ENCODE measurements at regions not wholly inside any gene's neighbourhood (a gene's known extent, or its start where the extent isn't known, plus 50 kb on each side); places are given as distances from the start of the nearest gene placed in this dataset.

DNA sequence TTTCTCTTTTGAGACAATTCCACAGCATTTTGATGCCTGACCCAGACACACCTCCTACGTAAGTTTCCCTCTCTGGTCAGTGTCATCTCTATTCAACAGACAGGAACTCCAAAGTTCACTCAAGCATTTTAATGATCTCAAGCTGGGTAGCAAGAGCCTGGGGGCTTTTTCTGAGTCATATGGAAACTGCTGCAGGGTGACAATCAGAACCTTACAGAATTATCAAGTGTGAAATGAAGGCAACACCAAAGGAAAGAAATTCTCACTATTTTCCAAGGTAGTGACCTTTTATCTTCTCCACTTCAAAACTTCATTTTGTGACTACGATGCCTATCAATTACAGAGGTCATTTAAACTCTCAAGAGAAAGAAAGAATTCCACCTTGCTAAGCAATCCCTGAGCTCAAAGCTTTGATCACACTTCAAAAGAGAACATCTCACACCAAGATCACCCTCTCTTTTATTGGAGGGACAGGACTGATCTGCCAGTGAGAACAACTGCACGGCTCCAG lies 229.0 kb upstream of the ZC3H12C start:
- DNase-seq (ENCODE audit: low read depth): peak; percentile 24

DNA sequence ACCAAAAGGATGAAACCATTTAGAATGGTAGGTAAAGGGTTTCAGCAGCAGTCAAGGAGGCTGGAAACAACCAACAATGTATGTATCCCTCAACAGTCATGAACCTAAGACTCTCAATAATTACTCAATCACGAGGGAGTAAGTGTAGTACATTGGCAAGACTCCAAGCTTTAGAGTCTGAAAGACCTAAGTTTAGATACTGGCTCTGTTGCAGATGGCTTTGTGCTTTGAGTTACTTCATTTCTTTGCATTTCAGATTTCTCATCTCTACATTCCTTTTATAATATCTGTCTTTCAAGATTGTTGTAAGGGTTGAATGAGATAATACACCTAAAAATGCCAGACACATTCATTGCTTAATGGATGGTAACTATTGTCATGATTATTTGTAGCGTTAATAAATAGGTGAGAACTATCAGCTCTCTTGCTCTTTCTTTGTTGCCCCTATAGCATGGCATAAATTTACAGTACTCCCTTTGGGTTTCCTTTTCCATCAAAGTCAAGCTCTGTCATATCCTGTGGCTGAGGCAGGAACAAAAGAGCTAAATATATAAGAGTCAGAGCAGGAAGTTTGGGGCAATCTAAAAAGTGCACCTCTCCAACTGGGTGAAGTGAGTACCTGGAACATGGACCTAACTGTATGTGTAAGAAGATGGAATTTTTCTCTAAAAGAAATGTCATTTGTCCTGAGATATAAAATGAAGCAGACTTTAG lies 228.2 kb upstream of the ZC3H12C start:
- DNase-seq (ENCODE audit: low read depth): peak; percentile 92

DNA sequence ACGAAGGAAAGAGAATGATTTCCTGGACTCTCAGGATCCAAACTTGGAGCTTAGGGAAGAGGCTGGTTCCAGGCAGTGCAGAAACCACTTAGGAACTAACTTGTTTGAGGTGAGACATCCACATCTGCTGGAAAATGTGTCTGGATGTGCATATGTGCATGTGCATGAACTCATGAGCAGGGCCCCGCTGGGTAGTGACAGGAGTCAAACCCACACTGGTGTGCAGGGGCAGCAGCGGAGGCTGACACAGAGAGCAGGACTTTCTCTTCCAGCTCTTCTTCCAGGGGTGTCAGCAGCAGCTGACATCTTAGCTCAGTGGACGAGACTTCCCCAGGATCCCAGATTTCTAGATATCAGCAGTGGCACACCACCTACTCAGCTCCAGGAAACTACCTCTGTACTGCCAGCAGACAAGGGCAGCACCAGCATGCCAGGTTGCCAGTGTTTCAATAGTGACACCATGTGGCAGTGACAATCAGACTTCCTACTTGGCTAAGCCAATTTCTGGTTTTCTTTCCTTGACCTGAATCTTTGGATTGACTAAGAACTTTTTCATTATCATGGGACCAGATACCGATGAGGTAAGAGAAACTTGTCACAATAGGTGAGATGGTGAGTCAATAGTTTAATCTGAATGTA lies 227.5 kb upstream of the ZC3H12C start:
- no peak for DNase-seq (ENCODE audit: low read depth)

DNA sequence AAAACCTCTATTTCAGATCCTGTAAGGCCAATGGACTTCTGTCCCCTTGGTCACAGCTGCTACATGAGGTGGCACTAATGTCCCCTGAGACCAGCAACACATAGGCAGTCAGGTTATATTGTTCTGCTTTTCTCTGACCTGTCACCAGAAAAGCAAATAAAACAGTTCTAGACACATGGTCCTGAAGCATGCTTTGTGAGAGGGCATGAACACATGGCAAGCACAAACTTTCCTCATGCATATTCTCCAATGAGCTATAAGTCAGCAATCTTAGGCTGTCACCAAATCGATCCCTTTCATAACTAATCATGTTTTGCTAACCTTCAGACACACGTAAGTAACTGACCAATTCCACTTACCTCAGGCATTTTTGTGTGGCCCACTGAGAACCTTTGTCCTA lies 225.4 kb upstream of the ZC3H12C start:
- DNase-seq (ENCODE audit: low read depth): no peak

DNA sequence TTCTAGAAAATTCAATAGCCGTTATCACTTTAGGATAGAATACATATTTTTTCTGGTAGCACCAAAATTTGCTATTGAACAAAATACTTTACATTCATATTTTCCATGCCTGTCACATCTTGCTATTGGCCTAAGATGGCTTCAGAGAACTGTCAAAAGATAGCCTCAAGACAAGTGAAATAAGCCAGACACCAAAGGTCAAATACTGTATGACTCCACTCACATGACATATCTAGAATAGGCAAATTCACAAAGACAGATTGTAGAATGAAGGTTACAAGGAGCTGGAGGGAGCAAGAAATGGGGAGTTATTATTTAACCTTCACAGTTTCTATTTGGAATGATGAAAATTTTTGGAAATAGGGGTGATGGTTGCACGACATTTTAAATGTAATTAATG lies 223.7 kb upstream of the ZC3H12C start:
- no peak for DNase-seq (ENCODE audit: low read depth)

DNA sequence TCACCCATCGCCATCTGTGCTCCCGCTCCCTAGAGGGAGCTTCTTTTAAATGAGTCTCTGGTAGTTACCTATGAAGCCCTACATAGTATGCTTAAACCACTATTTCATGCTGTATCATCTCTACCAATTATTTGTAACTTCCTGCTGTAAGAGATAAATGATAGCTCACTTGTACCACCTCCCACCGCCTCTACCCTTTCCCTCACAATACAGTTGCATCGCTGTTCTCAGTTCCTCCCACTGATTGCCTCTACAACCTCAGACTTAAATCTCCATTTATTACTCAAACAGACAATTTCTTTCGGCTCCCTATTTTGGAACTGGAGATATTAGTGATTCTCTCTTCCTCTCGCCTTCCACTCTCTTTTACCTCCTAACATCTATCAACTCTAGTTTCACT lies 222.9 kb upstream of the ZC3H12C start:
- no peak for DNase-seq (ENCODE audit: low read depth)

DNA sequence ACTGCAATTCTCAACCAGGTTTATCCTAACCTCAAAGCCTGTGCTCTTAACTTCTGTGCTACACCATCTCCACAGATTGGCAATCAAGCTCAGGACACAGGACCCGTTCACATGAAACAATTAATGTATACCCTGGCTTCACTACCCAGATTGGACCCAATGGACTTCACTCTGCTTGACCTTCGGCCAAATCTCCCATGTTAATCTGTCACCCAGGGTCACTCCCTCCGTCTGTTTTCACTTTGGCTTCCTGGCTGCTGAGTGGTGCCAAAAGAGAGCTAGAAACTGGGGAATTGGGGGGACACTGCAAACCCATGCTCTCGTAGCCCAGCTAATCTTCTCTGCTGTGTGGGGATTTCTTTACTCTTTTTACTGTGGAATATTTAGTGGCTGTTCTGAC lies 216.1 kb upstream of the ZC3H12C start:
- DNase-seq (ENCODE audit: low read depth): no peak

DNA sequence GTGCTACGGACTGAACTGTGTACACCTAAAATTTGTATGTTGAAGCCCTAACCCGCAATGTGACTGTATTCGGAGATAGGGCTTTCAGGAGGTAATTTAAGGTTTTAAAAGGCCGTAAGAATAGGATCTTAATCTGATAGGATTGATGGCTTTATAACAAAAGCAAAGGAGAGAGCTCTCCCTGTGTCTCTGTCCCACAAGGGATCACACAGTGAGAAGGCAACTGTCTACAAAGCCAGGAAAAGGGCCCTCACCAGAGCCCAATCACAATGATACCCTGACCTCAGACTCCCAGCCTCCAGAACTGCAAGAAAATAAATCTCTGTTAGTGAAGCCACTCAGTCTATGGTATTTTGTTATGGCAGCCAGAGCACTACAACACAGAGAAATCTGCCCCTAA lies 208.7 kb upstream of the ZC3H12C start:
- no peak for DNase-seq (ENCODE audit: low read depth)

DNA sequence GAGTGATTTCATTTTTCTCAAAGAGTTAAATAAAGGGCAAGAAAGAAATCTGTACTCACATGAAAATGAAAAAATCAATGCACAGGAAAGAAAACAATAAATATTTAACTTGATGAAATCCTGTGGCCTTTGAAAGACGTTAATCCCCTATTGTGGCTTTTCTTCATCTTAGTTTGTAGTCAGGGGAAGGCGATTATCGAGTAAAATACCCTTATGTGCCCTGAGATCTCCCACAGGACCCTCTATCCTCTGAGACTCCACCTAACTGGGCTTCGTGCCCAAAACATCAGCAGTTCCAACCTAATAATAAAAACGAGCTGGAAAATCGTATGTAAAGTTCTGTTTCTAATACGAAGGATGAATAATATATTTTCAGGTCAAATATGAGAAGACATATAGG lies 208.2 kb upstream of the ZC3H12C start:
- DNase-seq (ENCODE audit: low read depth): no peak

DNA sequence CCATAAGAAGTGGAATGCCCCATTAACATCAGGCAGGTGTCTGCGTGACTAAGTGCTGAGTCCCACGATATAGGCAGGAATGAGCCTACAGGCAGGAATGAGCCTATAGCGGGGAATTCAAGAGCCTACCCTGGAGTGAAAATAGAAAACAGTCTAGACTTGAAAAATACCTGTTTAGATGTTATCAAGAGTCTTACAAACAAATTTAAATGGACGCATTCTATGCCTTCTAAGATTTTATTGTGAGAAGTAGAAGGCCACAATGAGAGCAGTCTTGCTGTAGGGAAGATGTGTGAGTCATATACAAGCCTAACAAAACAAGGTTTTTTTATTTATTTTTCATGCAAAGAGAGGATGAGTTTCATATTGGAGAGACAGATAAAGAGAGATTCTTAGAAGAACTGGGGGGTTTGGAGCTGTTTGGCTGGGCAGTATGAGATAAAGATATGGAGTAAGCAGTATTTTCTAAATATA lies 200.8 kb upstream of the ZC3H12C start:
- peak; percentile 10 for DNase-seq (ENCODE audit: low read depth)

DNA sequence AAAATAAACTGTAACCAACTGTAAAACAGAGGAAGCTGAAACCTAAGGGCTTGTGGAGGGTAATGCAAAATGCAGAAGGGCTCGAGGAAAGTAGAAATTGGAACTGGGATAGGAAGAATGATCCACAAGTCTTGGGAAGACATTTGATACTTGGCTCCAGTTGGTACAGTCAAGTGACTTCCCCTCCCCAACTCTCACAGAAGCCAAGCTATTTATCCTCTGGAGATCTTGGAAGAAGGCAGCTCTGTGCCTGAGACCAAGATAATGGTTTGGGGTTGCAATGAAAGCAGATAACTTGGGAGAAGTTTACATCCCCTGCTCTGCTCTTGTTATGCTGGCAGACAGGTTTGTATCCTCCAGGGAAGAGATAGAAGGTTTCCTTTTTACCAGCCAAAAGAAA lies 198.9 kb upstream of the ZC3H12C start:
- DNase-seq (ENCODE audit: low read depth): no peak

DNA sequence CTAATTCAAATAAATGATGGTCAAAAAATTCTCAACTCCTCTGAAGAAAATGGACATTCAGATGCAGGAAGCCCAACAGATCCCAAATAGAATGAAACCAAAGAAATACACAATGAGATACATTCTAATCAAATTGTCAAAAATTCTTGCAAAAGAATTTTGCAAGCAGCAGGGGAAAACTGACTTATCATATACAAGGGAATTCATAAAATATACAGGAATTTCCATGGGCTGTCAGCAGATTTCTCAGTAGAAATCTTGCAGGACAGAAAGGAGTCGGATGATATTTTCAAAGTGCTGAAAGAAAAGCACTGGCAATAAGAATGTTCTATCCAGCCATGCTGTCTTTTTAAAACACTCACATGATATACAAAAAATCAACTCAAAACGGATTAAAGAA lies 194.6 kb upstream of the ZC3H12C start:
- DNase-seq (ENCODE audit: low read depth): no peak

DNA sequence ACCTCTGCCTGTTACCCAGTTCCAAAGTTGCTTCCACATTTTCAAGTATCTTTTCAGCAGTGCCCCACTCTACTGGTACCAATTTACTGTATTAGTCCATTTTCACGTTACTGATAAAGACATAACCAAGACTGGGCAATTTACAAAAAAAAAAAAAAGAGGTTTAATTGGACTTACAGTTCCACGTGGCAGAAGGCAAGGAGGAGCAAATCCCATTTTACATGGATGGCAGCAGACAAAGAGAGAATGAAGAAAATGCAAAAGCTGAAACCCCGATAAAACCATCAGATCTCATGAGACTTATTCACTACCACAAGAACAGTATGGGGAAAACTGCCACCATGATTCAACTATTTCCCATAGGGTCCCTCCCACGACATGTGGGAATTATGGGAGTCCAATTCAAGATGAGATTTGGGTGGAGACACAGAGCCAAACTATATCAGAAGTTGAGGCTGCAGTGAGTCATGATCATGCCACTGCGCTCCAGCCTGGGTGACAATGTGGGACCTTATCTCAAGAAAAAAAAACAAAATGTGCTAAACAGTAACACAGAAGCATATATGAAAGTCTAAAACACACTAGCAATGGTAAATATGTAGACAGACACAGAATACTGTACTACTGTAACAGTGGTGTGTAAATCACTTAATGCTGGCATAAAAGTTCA lies 190.3 kb upstream of the ZC3H12C start:
- DNase-seq (ENCODE audit: low read depth): no peak

DNA sequence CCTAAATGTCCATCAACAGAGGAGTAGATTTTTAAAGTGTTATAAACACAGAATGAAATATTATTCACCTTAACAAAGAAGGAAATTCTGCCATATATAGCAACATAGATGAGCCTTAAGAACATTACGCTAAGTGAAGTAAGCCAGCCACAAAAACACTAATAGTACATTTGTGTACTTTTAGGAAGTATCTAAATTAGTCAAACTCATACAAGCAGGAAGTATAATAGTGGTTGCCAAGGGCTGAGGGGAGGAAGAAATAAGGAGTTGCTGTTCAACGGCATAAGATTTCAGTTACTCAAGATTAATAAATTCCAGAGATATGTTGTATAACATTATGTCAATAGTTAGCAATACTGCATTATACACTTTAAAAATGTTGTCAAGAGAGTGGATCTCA lies 181.7 kb upstream of the ZC3H12C start:
- peak; percentile 5 for DNase-seq (ENCODE audit: low read depth)

DNA sequence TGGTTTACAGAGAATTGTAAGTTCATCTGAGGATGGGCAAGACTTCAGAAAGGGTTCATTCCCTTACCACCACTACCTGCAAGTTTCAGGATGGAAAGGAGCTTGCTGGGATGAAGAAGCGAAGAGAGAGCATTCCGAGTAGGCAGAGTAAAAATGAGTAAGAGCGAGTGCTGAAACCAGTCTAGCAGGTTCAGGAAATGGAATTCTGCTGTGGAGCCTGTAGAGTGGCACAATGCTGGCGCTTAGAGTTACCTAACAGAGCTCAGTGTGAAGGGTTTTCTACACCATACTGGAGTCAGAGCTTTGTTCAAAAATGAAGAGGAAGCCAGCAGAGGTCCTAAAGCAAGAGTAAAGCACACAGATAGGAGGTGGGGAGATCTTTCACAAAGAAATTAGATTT lies 179.2 kb upstream of the ZC3H12C start:
- DNase-seq (ENCODE audit: low read depth): no peak

DNA sequence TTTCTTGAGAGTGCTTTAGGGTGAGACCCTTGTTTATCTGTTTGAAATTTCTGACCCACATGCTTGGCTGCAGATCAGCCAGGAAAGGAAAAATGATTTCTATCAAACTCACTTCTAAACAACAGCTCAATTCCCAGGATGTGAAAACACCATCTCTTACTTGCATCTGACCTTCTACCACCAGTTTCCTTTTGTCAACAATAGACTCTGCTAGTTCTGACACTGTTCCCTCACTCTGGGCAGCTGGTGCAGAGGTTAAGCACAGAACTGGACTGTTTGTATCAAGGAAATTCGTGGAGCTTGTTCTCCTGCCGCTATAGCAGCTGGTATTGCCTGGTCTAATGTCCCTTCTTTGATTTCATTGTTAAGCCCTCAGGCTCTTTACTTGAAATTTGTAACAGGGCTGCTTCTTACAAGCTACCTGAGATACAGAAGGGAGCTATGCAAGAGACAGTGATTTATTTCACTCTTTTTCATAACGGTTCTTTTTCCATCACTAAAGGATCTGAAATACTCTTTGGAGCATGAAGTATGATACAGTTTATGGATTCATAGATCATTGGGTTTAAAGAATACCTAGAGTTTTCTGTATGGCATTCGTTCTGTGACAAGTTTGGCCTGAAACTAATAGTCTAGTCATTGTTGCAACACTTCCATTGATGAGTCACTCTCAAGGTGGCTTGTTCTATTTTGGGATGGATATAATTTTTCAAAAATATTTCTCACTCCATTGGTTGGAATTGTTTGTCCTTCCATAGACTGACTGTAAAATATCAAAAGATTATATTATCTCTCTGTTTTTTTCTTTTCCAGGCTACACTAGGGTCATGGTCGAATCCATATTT lies 178.2 kb upstream of the ZC3H12C start:
- peak; percentile 65 for DNase-seq (ENCODE audit: low read depth)

DNA sequence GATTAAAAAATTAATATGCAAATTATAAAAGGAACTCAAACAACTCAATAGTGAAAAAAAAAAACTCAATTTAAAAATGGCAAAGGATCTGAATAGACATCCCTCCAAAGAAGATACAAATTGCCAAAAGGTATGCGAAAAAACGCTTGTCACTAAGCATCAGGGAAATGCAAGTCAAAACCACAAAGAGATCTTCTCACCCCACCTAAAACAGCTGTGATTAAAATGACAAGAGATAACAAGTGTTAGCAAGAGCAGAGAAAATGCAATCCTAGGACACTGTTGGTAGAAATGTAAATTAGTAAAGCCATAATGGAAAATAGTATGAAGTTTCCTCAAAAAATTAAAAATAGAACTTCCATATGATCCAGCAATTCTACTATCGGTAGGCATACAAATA lies 166.3 kb upstream of the ZC3H12C start:
- no peak for DNase-seq (ENCODE audit: low read depth)

DNA sequence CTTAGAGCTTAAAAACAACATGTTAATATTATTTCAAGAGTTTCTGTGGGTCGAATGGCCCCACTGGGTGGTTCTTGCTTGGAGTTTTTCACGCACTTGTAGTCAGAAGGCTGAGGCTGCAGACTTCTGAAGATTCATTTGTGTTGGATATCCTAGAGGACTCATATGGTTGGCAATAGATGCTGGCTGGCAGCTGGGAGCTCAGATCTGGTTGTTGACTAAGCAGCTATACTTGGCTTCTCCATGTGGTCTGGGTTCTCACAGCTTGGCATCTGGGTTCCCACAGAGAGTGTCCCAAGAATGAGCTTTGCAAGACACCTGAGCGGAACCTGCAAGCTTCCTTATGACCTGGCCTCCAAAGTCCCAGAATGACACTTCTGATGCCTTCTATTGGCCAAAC lies 163.9 kb upstream of the ZC3H12C start:
- no peak for DNase-seq (ENCODE audit: low read depth)

DNA sequence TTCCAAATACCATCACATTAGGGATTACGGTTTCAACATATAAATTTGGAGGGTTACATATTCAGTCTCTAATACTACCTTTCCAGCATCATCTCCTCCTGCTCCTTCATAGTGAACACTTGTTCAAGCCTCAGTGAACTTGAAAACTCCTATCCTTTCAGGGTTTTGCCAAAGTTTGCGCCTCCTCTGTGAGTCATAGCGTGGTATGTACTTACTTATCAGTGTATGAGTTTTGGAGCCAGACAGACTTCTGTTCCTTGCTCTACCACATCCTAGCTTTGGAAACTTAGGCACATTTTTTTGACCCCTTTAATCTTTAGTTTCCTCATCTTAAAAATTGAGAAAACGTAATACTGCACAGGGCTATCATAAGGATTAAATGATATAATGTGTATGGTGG lies 160.1 kb upstream of the ZC3H12C start:
- DNase-seq (ENCODE audit: low read depth): peak; percentile 56

DNA sequence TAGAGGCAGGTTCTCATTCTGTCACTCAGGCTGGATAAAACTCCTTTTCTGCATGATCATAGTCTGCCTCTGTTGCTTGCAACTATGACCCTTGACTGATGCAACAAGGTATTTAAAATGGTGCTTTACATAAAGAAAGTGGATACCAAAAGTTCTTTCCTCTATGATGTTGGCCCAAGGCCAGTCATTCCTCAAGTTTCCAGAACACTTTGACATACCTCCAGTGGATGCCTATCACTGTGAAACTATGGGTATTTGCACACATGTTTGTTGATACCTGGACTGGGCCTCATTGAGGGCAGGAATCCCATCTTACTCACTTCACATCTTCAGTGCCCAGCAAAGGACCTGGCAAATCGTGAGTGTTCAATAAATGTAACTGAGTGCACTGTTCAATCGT lies 159.0 kb upstream of the ZC3H12C start:
- no peak for DNase-seq (ENCODE audit: low read depth)

DNA sequence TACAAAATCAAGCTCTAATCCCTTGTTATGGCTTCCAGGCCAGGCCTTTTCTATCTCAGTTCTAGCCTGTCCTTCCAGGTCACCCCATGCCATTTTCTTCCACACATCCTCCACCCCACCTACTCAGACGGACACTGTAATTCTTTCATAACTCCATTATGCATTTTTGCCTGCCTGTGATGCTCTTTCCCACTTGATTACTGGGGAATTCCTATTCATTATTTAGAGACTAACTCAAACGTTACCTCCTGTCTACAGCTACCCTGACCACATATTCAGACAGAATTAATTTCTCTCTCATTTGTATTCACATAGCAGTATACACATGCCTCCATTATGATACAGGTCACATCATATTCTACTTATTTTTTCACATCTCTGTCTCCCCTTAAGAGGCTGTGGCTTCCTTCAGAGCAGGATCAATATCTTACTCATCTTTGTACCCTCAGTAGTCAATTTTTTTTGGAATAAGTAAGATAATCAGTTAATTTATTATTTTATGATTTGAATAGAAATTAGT lies 156.5 kb upstream of the ZC3H12C start:
- DNase-seq (ENCODE audit: low read depth): no peak

DNA sequence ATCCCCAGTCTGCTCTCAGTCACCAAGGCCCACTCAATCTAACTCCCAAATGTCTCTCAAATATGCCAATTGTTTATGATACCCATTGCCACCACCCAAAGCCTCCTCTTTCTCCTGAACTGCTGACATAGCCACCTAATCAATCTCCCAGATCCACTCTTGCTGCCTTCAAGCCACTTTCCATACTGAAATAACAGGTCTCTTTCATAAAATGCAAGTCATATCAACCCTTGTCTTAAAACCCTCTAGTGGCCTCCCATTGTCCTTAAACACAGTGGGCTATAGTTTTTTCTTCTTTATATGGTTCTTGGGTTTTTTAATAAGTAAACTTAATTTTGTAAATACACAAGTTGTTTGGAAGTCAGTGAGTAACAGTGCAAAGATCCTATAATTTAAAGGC lies 155.2 kb upstream of the ZC3H12C start:
- no peak for DNase-seq (ENCODE audit: low read depth)

All from iris pigment epithelial cell (primary cell).